ENCODE measurements at regions not wholly inside any gene's neighbourhood (a gene's known extent, or its start where the extent isn't known, plus 50 kb on each side); places are given as distances from the start of the nearest gene placed in this dataset.

- H3K27ac ChIP-seq (ENCODE audit: low read depth in 1 of 2, low read length in 2 of 2), result no peak overlapping the region
- no peak for DNase-seq (ENCODE audit: low spot score)
- H3K36me3 ChIP-seq (ENCODE audit: control insufficient read depth in 4 of 4, insufficient read depth in 3 of 4, low read depth in 1 of 4, low read length in 3 of 4), result no peaks in the 10 kb centered on the region
- no peaks in the 10 kb centered on the region for H3K4me1 ChIP-seq (ENCODE audit: control insufficient read depth in 4 of 4, insufficient read depth in 4 of 4, low read length in 3 of 4)
- H3K9me3 ChIP-seq (ENCODE audit: control insufficient read depth in 4 of 4, low read length in 3 of 4), result no peaks in the 10 kb centered on the region
- 83% methylated on average over 9 of the region's 9 CpGs for WGBS
- no peak for TF ChIP-seq MAX (IDR thresholded peaks at IDR 0.05)
- no peak for TF ChIP-seq EGR1 (IDR thresholded peaks at IDR 0.05; ENCODE audit: low read depth in 2 of 2)
- no peak for TF ChIP-seq YY1 (IDR thresholded peaks at IDR 0.05)
- TF ChIP-seq RAD21 (IDR thresholded peaks at IDR 0.05), result no peak
- TF ChIP-seq HNF4G (IDR thresholded peaks at IDR 0.05), result no peak
- TF ChIP-seq HNF4A (conservative IDR thresholded peaks at IDR 0.05), result no peak
- TF ChIP-seq SP1 (IDR thresholded peaks at IDR 0.05), result no peak
- no peak for TF ChIP-seq CTCF (IDR thresholded peaks at IDR 0.05; ENCODE audit: low read depth, low read length, missing input control)
- no peaks in the 10 kb centered on the region for H3K27me3 ChIP-seq (ENCODE audit: control insufficient read depth in 4 of 4, insufficient read depth in 4 of 4, low read length in 3 of 4)
- H3K4me3 ChIP-seq (ENCODE audit: low read depth in 1 of 3, low read length in 3 of 3), result no peak overlapping the region
- no peak overlapping the region for H3K9ac ChIP-seq (ENCODE audit: low read depth in 1 of 2, low read length in 2 of 2)
These were observed 271.2 kb upstream of the DPPA4 start for GRCh38 chr3:109608574-109608973.

- H3K9ac ChIP-seq (ENCODE audit: low read depth in 1 of 2, low read length in 2 of 2), result no peak overlapping the region
- TF ChIP-seq GABPA (IDR thresholded peaks at IDR 0.05 in 1 of 2, conservative IDR thresholded peaks at IDR 0.05 in 1 of 2), result no peak
- no peak for TF ChIP-seq REST (IDR thresholded peaks at IDR 0.05)
- no peak for TF ChIP-seq EGR1 (IDR thresholded peaks at IDR 0.05; ENCODE audit: low read depth in 2 of 2)
- no peak for TF ChIP-seq RAD21 (IDR thresholded peaks at IDR 0.05)
- TF ChIP-seq FOXA2 (IDR thresholded peaks at IDR 0.05), result no peak
- no peak for TF ChIP-seq MAX (IDR thresholded peaks at IDR 0.05)
- TF ChIP-seq RXRA (IDR thresholded peaks at IDR 0.05), result no peak
- no peak for TF ChIP-seq SP1 (IDR thresholded peaks at IDR 0.05)
- TF ChIP-seq ZBTB33 (IDR thresholded peaks at IDR 0.05), result no peak
- TF ChIP-seq YY1 (IDR thresholded peaks at IDR 0.05), result no peak
- no peak for TF ChIP-seq TAF1 (conservative IDR thresholded peaks at IDR 0.05)
- no peak for TF ChIP-seq ATF3 (IDR thresholded peaks at IDR 0.05)
- TF ChIP-seq JUND (IDR thresholded peaks at IDR 0.05), result no peak
- TF ChIP-seq CTCF (IDR thresholded peaks at IDR 0.05; ENCODE audit: low read depth, low read length, missing input control), result no peak
- TF ChIP-seq HNF4A (conservative IDR thresholded peaks at IDR 0.05), result no peak
- TF ChIP-seq HNF4G (IDR thresholded peaks at IDR 0.05), result no peak
- TF ChIP-seq NR2F2 (IDR thresholded peaks at IDR 0.05), result no peak
- TF ChIP-seq FOXA1 (IDR thresholded peaks at IDR 0.05), result no peak
- no peaks in the 10 kb centered on the region for H3K36me3 ChIP-seq (ENCODE audit: control insufficient read depth in 4 of 4, insufficient read depth in 3 of 4, low read depth in 1 of 4, low read length in 3 of 4)
- H3K9me3 ChIP-seq (ENCODE audit: control insufficient read depth in 4 of 4, low read length in 3 of 4), result no peaks in the 10 kb centered on the region
- H3K4me3 ChIP-seq (ENCODE audit: low read depth in 1 of 3, low read length in 3 of 3), result no peak overlapping the region
- no peak overlapping the region for H3K27ac ChIP-seq (ENCODE audit: low read depth in 1 of 2, low read length in 2 of 2)
- no peaks in the 10 kb centered on the region for H3K4me1 ChIP-seq (ENCODE audit: control insufficient read depth in 4 of 4, insufficient read depth in 4 of 4, low read length in 3 of 4)
- DNase-seq (ENCODE audit: low spot score), result no peak
- 71% methylated on average over 2 of the region's 2 CpGs for WGBS
- H3K27me3 ChIP-seq (ENCODE audit: control insufficient read depth in 4 of 4, insufficient read depth in 4 of 4, low read length in 3 of 4), result no peaks in the 10 kb centered on the region
These were observed 281.5 kb upstream of the DPPA4 start for GRCh38 chr3:109618766-109619378.
